GM19455 (cell line): ENCODE measurements at regions not wholly inside any gene's neighbourhood (a gene's known extent, or its start where the extent isn't known, plus 50 kb on each side); places are given as distances from the start of the nearest gene placed in this dataset.

ENCODE experiments used
- ATAC-seq: cut with Tn5 transposase; IDR thresholded peaks from one replicate; pipeline ENCODE4 v1.9.1; 2021; ENCODE audit not compliant: unreplicated experiment

DNA sequence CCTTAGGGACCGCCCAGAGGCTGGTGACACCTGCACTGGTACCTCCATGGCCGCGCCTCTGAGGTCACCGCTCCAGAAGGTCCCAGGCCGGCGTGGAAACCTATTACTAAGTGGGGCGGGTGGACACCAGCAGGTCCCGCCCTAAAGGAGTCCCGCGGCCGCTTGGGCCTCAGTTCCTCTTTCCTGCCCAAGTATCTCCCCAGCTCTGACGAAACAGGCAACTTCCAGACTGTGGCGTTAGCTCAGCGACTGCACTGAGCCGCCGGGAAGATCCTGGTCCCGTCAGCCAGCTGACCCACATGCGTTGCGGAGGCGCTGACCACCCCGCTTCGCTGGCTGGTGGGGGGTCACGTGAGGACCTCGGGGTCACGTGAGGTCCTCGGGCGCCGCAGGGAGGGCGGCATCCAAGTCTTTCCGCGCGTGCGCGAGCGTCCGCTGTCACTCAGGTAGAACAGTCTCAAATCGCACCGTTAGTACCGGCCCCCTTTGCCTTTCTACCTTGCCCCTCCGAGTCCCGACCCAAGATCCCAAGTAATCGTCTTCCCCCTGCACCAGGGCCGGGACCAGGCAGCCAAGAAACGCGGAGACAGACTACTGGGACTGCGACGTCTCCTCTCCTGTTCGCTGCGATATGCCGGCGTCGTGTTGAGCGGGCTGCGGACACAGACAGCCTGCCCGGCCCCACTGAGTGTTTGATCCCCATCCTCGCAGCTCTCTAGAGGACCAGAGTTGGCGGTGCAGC is 53.7 kb upstream of the KDM4C start:
- peak; percentile 89 for ATAC-seq

DNA sequence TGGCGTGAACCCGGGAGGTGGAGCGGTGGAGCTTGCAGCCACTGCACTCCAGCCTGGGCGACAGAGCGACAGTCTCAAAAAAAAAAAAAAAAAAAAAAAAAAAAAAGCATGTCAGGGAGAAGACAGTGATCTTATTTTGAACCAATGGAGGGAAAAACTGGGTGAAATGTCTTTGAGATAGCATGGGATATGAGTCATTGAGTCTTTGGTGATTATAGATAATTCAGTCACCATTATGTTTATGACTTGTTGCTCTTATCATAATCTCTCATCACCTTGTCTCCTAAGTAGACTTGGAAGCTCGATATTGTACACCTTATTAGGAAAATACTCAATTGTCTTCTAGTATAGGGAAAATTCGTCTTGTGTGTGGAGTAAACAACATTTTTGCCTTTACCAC is 55.1 kb upstream of the KDM4C start:
- no peak for ATAC-seq

- no peak for ATAC-seq
Measured at GRCh38 chr9:6696178-6696577, 50.6 kb upstream of the GLDC start.

DNA sequence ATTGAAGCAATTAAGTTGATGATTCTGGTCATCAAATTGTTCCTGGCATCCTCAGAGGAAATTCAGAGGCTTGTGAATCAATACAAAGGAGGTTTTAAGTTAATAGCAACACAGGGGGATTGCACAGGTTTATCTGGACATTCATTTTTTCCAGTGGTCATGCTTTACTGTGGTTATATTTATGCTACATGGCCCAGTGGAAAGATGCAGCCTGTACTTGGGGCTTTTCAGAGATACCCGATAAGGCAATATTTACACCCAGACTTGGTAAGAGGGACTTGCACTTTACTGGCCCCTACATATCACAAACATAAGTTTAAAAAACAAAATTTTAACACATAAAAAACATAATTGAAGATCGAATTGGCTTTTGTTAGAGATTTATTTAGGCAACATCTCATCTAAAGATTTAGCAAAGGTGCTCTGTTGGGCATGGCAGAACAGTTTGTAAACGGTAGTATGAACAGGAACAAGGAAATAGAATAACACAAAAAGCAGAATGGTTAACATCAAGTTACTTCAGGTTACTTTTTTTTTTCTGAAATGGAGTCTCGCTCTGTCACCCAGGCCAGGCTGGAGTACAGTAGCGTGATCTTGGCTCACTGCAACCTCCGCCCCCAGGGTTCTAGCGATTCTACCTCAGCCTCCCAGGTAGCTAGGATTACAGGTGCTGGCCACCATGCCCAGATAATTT is 49.7 kb upstream of the GLDC start:
- no peak for ATAC-seq
